Heart right ventricle (tissue), 16 donors: ENCODE measurements at regions not wholly inside any gene's neighbourhood (a gene's known extent, or its start where the extent isn't known, plus 50 kb on each side); places are given as distances from the start of the nearest gene placed in this dataset.
A peak's percentile ranks its signal among the peaks of the same experiment; 100 is the strongest.

Source experiments
- ATAC-seq, 8 donors: fragments of 200-7000 bp; cut with Tn5 transposase; one replicate each; pipeline ENCODE4 v1.9.1; 2020; ENCODE audit warnings: mild to moderate bottlenecking in 8 of 8, moderate library complexity in 8 of 8, moderate number of reproducible peaks in 1 of 8
- DNase-seq, 2 donors: peaks; one replicate each; pipeline ENCODE4 v3.0.0-alpha.2; 2020
- H3K27ac ChIP-seq, 10 donors: fragments of 200-600 bp; sonication (generic) in 2 of 10; one replicate each; pipeline versions ENCODE4 v1.5.0 to v1.8.0; 2020 to 2022; ENCODE audit warnings: mild to moderate bottlenecking in 3 of 10
- H3K27me3 ChIP-seq, 7 donors: fragments of 200-600 bp; one replicate each; pipeline ENCODE4 v1.8.0; 2021 to 2022; ENCODE audit warnings: mild to moderate bottlenecking in 2 of 7
- H3K36me3 ChIP-seq, 9 donors: fragments of 200-600 bp; sonication (generic) in 1 of 9; one replicate each; pipeline versions ENCODE4 v1.5.0 to v1.8.0; 2020 to 2022; ENCODE audit warnings: mild to moderate bottlenecking in 2 of 9
- H3K4me1 ChIP-seq, 9 donors: fragments of 200-600 bp; sonication (generic) in 1 of 9; one replicate each; pipeline versions ENCODE4 v1.5.0 to v1.8.0; 2020 to 2022; ENCODE audit warnings: mild to moderate bottlenecking in 4 of 9
- H3K4me3 ChIP-seq, 10 donors: fragments of 200-600 bp; sonication (generic) in 2 of 10; one replicate each; pipeline versions ENCODE4 v1.5.0 to v1.8.0; 2020 to 2022; ENCODE audit warnings: mild to moderate bottlenecking in 7 of 10, moderate library complexity in 2 of 10
- H3K9me3 ChIP-seq, 11 donors: fragments of 200-600 bp in 10 of 11; sonication (generic) in 2 of 11; one replicate each; pipeline versions ENCODE4 v1.5.0 to v1.8.0; 2013 to 2022; ENCODE audit warnings: mild to moderate bottlenecking in 2 of 11, control low read depth in 1 of 11, moderate library complexity in 1 of 11
- WGBS, 2 donors: extraction: QIAGEN DNeasy Blood & Tissue Kit; methylation state at CpG; one replicate each; pipeline ENCODE4 v1.1.7; 2013; ENCODE audit warnings: inconsistent platforms in 1 of 2; 5-methylcytosine and 5-hydroxymethylcytosine counted together
- intact Hi-C, 10 donors: fragments of 100-400 bp; cut with DNase I; formaldehyde crosslinking; loops; one replicate each; pipeline versions ENCODE4 v1.11.1 to v1.14.2; 2022
- TF ChIP-seq, protein P1 (sequence below), 9 donors: fragments of 200-600 bp; sonication (generic) in 2 of 9; IDR thresholded peaks; one replicate each; pipeline versions ENCODE4 v1.5.0 to v1.8.0; 2021 to 2022; ENCODE audit warnings: antibody characterized with exemption in 9 of 9, mild to moderate bottlenecking in 5 of 9, moderate library complexity in 1 of 9
- donor health status: Arrhythmogenic right ventricular cardiomyopathy.
- donor health status: ischemic (EF 13 %, LVEDD 7.1; RV severe dilation, severe dysfunction).
- donor health status: healthy with polysubstance abuse.
- donor health status: DM: no; HTN: yes; CAD: no.
- donor health status: DM: no; HTN: no; CAD: no.
- donor health status: ischemic (EF 25% LVEDD 6.9; RV normal size, moderate dysfunction).
- donor health status: ischemic (EF 25% LVEDD 5.7; RV mildly dilated, moderate dysfunction).
- donor health status: healthy.
- donor health status: DM: yes; HTN: yes; CAD: no.
- donor health status: Ischemic cardiomyopathy.
- donor health status: ischemic (EF 35%, LVEDD 5.7; RV mildly dilated, moderate dysfunction).
- donor health status: nonischemic (EF 11% LVEDD 7.7; RV severe dilation, severe dysfunction).
- donor health status: DM: yes; HTN: yes; CAD: no.
- donor health status: PGD.
- donor health status: ischemic (EF 29% LVEDD 5.4; RV normal size, mild dysfunction).
- donor health status: nonischemic (EF 23%, LVEDD 6.1; RV moderate dilation, normal function).

DNA sequence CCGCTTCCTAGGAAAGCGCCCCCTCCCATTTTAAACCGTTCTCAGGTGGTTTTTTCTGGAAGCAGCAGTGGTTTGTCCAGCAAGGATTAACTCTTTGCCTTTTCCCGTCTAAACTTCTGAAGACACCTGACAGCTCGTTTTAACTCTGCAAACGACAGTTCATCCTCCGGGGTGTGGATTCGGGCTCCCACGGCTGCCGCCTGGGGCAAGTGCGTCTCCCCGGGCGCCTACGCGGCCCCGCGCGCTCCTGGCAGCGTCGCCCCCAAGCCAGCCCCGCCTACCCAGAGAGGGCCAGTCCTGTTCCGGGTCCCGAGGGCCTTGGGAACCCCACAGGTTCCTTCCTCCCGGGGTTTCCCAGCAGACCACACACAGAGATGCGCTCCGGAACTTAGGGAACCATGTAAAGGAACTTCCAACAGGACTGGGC, 54.4 kb downstream of the PRR18 start:
- Histone ChIP-seq H3K27me3 (peaks cover 0 to 78% (median 55%) of the 10 kb centered on the region in 7 donors), H3K36me3 (no peaks in the 10 kb centered on the region), H3K4me3 (peak overlapping the region in 8 of 10 donors; percentile 34 to 61 (median 48)), H3K9me3 (no peaks in the 10 kb centered on the region), H3K27ac (peak overlapping the region in 1 of 10 donors; percentile 74), H3K4me1 (peaks cover 0 to 28% (median 7%) of the 10 kb centered on the region in 9 donors)
- ATAC-seq, result peak in 5 of 8 donors; percentile 38 to 64 (median 57)
- 4 to 6% methylated on average over 26 of the region's 26 CpGs for WGBS, 2 donors
- DNase-seq, result no peak
- intact Hi-C loops, result no loop called here
- TF ChIP-seq, protein P1, sequence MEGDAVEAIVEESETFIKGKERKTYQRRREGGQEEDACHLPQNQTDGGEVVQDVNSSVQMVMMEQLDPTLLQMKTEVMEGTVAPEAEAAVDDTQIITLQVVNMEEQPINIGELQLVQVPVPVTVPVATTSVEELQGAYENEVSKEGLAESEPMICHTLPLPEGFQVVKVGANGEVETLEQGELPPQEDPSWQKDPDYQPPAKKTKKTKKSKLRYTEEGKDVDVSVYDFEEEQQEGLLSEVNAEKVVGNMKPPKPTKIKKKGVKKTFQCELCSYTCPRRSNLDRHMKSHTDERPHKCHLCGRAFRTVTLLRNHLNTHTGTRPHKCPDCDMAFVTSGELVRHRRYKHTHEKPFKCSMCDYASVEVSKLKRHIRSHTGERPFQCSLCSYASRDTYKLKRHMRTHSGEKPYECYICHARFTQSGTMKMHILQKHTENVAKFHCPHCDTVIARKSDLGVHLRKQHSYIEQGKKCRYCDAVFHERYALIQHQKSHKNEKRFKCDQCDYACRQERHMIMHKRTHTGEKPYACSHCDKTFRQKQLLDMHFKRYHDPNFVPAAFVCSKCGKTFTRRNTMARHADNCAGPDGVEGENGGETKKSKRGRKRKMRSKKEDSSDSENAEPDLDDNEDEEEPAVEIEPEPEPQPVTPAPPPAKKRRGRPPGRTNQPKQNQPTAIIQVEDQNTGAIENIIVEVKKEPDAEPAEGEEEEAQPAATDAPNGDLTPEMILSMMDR (IDR thresholded peaks at IDR 0.05), result no peak

DNA sequence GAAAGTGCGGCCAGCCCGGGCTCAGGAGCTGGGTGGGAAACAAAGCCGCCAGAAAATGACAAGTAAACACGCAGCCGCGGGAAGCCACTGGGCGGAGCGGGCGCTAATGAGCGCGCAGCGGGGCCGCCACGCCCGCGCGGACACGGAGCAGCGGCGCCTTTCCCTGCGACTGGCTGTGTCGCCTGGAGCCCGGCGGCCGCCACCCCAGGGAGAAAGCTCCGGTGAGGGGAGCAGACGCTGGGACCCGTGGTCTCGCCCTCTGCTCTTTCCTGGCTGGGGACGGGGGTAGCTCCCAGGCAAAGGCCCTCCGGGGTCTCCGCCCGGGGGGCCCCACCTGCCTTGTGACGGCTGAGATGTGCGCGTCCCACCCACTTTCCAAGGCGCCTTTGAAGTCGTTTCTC, 54.9 kb downstream of the PRR18 start:
- WGBS, 2 donors, result 1 to 2% methylated on average over 38 of the region's 38 CpGs
- intact Hi-C loops, result no loop called here
- Histone ChIP-seq H3K36me3 (no peaks in the 10 kb centered on the region), H3K27me3 (peaks cover 0 to 78% (median 54%) of the 10 kb centered on the region in 7 donors), H3K9me3 (no peaks in the 10 kb centered on the region), H3K27ac (peak overlapping the region in 2 of 10 donors; percentile 22 to 74), H3K4me1 (peaks cover 0 to 23% (median 7%) of the 10 kb centered on the region in 9 donors), H3K4me3 (peak overlapping the region; percentile 10 to 61 (median 44))
- ATAC-seq, result peak in 7 of 8 donors; percentile 46 to 78 (median 61)
- no peak for DNase-seq
- TF ChIP-seq, protein P1 (IDR thresholded peaks at IDR 0.05), result no peak

DNA sequence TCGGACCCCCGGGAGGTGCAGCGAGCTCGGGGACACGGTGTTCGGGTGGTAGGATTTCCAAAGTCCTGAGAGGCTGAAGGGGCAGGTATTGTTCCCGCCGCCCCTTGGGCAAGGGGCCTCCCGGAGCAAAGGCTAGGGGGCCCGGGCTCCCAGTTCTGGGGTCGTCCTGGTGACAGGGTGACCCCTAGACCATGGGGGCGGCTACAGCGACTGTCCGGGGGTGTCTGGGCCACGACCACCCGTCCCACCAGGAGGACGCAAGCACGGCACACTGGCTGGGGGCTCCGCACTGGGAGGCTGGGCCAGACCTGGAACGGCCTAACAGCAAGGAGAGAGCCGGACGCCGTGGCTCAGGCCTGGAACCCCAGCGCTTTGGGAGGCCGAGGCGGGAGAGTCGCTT, 55.6 kb downstream of the PRR18 start:
- intact Hi-C loops, result no loop called here
- Histone ChIP-seq H3K4me3 (peak overlapping the region in 1 of 10 donors; percentile 10), H3K9me3 (no peaks in the 10 kb centered on the region), H3K4me1 (peaks cover 0 to 16% (median 7%) of the 10 kb centered on the region in 9 donors), H3K36me3 (no peaks in the 10 kb centered on the region), H3K27me3 (peaks cover 0 to 73% (median 52%) of the 10 kb centered on the region in 7 donors), H3K27ac (no peak overlapping the region)
- TF ChIP-seq, protein P1 (IDR thresholded peaks at IDR 0.05), result no peak
- no peak for DNase-seq
- WGBS, 2 donors, result 87 to 91% methylated on average over 27 of the region's 27 CpGs
- no peak for ATAC-seq

DNA sequence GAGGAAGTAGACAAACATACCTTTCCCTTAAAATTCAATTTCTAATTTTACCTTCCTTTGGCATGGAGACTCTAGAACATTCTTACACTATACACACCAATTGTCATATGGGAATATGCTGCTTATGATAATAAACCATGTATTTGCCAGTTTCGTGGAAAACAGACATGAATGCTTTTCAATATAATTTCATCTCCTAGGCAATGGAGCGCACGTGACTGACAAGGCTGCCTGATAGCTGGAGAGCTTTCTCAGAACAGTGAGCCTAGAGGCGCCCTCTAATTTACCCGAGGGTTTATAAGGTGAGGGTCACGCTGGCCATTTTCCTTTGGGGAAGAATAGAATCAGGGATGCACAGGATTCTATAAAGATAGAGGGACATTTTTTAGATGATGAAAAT, 56.5 kb downstream of the PRR18 start:
- H3K4me1 ChIP-seq, result peaks cover 0 to 13% (median 7%) of the 10 kb centered on the region in 9 donors
- DNase-seq (no peak), ATAC-seq (no peak)
- no peak overlapping the region for H3K4me3 ChIP-seq
- intact Hi-C loops, result no loop called here
- no peak overlapping the region for H3K27ac ChIP-seq
- WGBS, 2 donors, result 53 to 62% methylated on average over 6 of the region's 6 CpGs
- no peaks in the 10 kb centered on the region for H3K36me3 ChIP-seq
- no peaks in the 10 kb centered on the region for H3K9me3 ChIP-seq
- peaks cover 0 to 63% (median 44%) of the 10 kb centered on the region in 7 donors for H3K27me3 ChIP-seq
- TF ChIP-seq, protein P1 (IDR thresholded peaks at IDR 0.05), result no peak
